ENCODE measurements at regions not wholly inside any gene's neighbourhood (a gene's known extent, or its start where the extent isn't known, plus 50 kb on each side); places are given as distances from the start of the nearest gene placed in this dataset.

DNA sequence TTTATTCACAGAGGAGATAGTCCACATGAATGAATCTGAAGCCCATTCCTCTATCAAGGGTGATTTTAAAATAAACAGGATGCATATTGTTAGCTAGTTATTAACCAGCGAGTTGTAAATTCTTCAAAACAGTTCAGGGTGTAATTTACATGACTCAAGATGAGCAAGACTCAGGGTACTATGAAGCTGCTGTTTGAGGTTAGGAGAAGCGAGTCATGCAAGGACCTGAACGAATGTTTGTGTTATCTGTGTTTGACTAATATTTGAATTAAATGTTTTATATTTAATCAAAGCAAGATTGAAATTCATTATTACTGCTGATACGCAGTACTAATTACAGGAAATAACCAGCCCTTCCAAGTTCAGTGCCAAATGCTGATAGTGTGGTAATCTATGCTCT lies 191.1 kb downstream of the SAMD5 start:
- no TSS peak for BruUV-seq (replicated peaks)
- TF ChIP-seq RAD21 (IDR thresholded peaks at IDR 0.05; ENCODE audit: low read depth) = no peak
- TF ChIP-seq, protein P1, sequence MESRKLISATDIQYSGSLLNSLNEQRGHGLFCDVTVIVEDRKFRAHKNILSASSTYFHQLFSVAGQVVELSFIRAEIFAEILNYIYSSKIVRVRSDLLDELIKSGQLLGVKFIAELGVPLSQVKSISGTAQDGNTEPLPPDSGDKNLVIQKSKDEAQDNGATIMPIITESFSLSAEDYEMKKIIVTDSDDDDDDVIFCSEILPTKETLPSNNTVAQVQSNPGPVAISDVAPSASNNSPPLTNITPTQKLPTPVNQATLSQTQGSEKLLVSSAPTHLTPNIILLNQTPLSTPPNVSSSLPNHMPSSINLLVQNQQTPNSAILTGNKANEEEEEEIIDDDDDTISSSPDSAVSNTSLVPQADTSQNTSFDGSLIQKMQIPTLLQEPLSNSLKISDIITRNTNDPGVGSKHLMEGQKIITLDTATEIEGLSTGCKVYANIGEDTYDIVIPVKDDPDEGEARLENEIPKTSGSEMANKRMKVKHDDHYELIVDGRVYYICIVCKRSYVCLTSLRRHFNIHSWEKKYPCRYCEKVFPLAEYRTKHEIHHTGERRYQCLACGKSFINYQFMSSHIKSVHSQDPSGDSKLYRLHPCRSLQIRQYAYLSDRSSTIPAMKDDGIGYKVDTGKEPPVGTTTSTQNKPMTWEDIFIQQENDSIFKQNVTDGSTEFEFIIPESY (IDR thresholded peaks at IDR 0.05; ENCODE audit: extremely low read depth, insufficient replicate concordance, low read length) = no peak
- no peak for TF ChIP-seq ELF1 (IDR thresholded peaks at IDR 0.05; ENCODE audit: borderline replicate concordance, low read depth)
- TF ChIP-seq ZFX (IDR thresholded peaks at IDR 0.05) = no peak
- TF ChIP-seq, protein P2, sequence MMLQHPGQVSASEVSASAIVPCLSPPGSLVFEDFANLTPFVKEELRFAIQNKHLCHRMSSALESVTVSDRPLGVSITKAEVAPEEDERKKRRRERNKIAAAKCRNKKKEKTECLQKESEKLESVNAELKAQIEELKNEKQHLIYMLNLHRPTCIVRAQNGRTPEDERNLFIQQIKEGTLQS (IDR thresholded peaks at IDR 0.05) = no peak
- TF ChIP-seq POLR2A (IDR thresholded peaks at IDR 0.05; ENCODE audit: borderline replicate concordance, extremely low read depth, insufficient read depth, insufficient read length) = no peak
- 0 out of 2 replicates have a peak, but pooled peaks have one; percentile 28 for TF ChIP-seq CBX3 (IDR thresholded peaks at IDR 0.05; ENCODE audit: low read depth)
- TF ChIP-seq, protein P3, sequence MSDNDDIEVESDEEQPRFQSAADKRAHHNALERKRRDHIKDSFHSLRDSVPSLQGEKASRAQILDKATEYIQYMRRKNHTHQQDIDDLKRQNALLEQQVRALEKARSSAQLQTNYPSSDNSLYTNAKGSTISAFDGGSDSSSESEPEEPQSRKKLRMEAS (IDR thresholded peaks at IDR 0.05) = no peak
- no peak for TF ChIP-seq EZH2 (IDR thresholded peaks at IDR 0.05)
- TF ChIP-seq, protein P4, sequence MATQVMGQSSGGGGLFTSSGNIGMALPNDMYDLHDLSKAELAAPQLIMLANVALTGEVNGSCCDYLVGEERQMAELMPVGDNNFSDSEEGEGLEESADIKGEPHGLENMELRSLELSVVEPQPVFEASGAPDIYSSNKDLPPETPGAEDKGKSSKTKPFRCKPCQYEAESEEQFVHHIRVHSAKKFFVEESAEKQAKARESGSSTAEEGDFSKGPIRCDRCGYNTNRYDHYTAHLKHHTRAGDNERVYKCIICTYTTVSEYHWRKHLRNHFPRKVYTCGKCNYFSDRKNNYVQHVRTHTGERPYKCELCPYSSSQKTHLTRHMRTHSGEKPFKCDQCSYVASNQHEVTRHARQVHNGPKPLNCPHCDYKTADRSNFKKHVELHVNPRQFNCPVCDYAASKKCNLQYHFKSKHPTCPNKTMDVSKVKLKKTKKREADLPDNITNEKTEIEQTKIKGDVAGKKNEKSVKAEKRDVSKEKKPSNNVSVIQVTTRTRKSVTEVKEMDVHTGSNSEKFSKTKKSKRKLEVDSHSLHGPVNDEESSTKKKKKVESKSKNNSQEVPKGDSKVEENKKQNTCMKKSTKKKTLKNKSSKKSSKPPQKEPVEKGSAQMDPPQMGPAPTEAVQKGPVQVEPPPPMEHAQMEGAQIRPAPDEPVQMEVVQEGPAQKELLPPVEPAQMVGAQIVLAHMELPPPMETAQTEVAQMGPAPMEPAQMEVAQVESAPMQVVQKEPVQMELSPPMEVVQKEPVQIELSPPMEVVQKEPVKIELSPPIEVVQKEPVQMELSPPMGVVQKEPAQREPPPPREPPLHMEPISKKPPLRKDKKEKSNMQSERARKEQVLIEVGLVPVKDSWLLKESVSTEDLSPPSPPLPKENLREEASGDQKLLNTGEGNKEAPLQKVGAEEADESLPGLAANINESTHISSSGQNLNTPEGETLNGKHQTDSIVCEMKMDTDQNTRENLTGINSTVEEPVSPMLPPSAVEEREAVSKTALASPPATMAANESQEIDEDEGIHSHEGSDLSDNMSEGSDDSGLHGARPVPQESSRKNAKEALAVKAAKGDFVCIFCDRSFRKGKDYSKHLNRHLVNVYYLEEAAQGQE (IDR thresholded peaks at IDR 0.05; ENCODE audit: low read depth) = no peak
- peak; percentile 89 for TF ChIP-seq FOSL1 (IDR thresholded peaks at IDR 0.05; ENCODE audit: low read depth)
- peak; percentile 67 for TF ChIP-seq JUND (IDR thresholded peaks at IDR 0.05)
- TF ChIP-seq ZNF274 (IDR thresholded peaks at IDR 0.05; ENCODE audit: low read depth, low read length) = no peak
- peak; percentile 29; the same call in 1 of the 2 replicates for TF ChIP-seq CEBPB (IDR thresholded peaks at IDR 0.05; ENCODE audit: low read depth)
- peak; percentile 41; the same call in 1 of the 2 replicates for TF ChIP-seq SRF (IDR thresholded peaks at IDR 0.05; ENCODE audit: low read depth)
- TF ChIP-seq POLR2AphosphoS5 (IDR thresholded peaks at IDR 0.05; ENCODE audit: low read depth, low read length) = no peak
- TF ChIP-seq TCF7L2 (IDR thresholded peaks at IDR 0.05; ENCODE audit: borderline replicate concordance, extremely low read depth, insufficient read depth, insufficient read length) = no peak
- TF ChIP-seq EZH2phosphoT487 (IDR thresholded peaks at IDR 0.05; ENCODE audit: borderline replicate concordance) = no peak
- no peak for TF ChIP-seq YY1 (IDR thresholded peaks at IDR 0.05; ENCODE audit: extremely low read depth, insufficient replicate concordance, low read depth, low read length)
- no peak for TF ChIP-seq SIN3A (IDR thresholded peaks at IDR 0.05; ENCODE audit: low read depth)
- TF ChIP-seq, protein P5, sequence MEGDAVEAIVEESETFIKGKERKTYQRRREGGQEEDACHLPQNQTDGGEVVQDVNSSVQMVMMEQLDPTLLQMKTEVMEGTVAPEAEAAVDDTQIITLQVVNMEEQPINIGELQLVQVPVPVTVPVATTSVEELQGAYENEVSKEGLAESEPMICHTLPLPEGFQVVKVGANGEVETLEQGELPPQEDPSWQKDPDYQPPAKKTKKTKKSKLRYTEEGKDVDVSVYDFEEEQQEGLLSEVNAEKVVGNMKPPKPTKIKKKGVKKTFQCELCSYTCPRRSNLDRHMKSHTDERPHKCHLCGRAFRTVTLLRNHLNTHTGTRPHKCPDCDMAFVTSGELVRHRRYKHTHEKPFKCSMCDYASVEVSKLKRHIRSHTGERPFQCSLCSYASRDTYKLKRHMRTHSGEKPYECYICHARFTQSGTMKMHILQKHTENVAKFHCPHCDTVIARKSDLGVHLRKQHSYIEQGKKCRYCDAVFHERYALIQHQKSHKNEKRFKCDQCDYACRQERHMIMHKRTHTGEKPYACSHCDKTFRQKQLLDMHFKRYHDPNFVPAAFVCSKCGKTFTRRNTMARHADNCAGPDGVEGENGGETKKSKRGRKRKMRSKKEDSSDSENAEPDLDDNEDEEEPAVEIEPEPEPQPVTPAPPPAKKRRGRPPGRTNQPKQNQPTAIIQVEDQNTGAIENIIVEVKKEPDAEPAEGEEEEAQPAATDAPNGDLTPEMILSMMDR (IDR thresholded peaks at IDR 0.05 in 2 of 3, conservative IDR thresholded peaks at IDR 0.05 in 1 of 3; ENCODE audit: borderline replicate concordance in 1 of 3, insufficient read depth in 1 of 3, low read depth in 2 of 3, low read length in 2 of 3) = no peak
- peak; percentile 59; the same call in 1 of the 2 replicates for TF ChIP-seq SP1 (IDR thresholded peaks at IDR 0.05; ENCODE audit: low read depth)

More for the DNA sequence above, 191.1 kb downstream of the SAMD5 start:
- Histone ChIP-seq H2AFZ (ENCODE audit: low read depth, low read length, poor library complexity, severe bottlenecking) (peak overlapping the region; percentile 36), H3K4me2 (ENCODE audit: low read length) (peak overlapping the region; percentile 55), H3K27ac (ENCODE audit: low read depth, low read length) (peak overlapping the region; percentile 45; the same call in 1 of the 2 replicates), H3K9me3 (ENCODE audit: control insufficient read depth in 1 of 2, insufficient read depth in 1 of 2, low read depth in 1 of 2, low read length in 2 of 2) (no peaks in the 10 kb centered on the region), H3K4me1 (ENCODE audit: control insufficient read depth in 1 of 2, insufficient read depth in 2 of 2, low read length in 2 of 2) (peaks cover 0 to 22% of the 10 kb centered on the region in 2 experiments; a peak in 2 of 4 replicates), H3K9ac (ENCODE audit: low read length) (no peak overlapping the region), H3K79me2 (ENCODE audit: insufficient read depth, low read length) (no peaks in the 10 kb centered on the region), H3K9me2 (ENCODE audit: insufficient read depth) (no peaks in the 10 kb centered on the region), H4K20me1 (ENCODE audit: insufficient read depth) (no peaks in the 10 kb centered on the region), H3K27me3 (ENCODE audit: insufficient read depth, low read length) (no peaks in the 10 kb centered on the region), H3K36me3 (ENCODE audit: control insufficient read depth in 1 of 2, insufficient read depth in 2 of 2, low read length in 2 of 2) (no peaks in the 10 kb centered on the region), H3K4me3 (replicated peaks in 1 of 2; ENCODE audit: low read depth in 1 of 2, low read length in 2 of 2) (no peak overlapping the region)
- CTCF ChIA-PET = interaction anchor here (0.7 kb wide), 1 partner anchor 13 kb away, joined by 3 read pairs; no protein-coding TSS in a partner anchor
- DNase-seq (ENCODE audit: low read depth, low spot score) (peak; percentile 34), ATAC-seq (peak; percentile 76)
- RAD21 ChIA-PET (ENCODE audit: low non-redundant PET in 1 of 2, low total read pairs in 2 of 2, uncharacterized antibody in 2 of 2, unreplicated experiment in 2 of 2) = no interaction called here
- POLR2A ChIA-PET = no interaction called here
- intact Hi-C loops (cut with micrococcal nuclease) = no loop called here
